T-helper 1 cell treated with Interleukin-12 subunit alpha and Interleukin-12 subunit beta and Interleukin-4 antibody, amounts not matched to agents 30 μg/mL and 1 μg/mL, for 36 hours (primary cell): ENCODE measurements at regions not wholly inside any gene's neighbourhood (a gene's known extent, or its start where the extent isn't known, plus 50 kb on each side); places are given as distances from the start of the nearest gene placed in this dataset.
"Not testable (repeated sequence)": the region's sequence is repeated elsewhere in the genome, so short reads cannot be mapped to it uniquely, and the experiment has no call there.

Source experiments
- H3K27ac Mint-ChIP-seq: one replicate; pipeline ENCODE4 v1.8.0; 2021; ENCODE audit warnings: mild to moderate bottlenecking, mixed read lengths
- H3K27me3 Mint-ChIP-seq: one replicate; pipeline ENCODE4 v1.8.0; 2021; ENCODE audit warnings: low read depth, mixed read lengths
- H3K36me3 Mint-ChIP-seq: one replicate; pipeline ENCODE4 v1.8.0; 2021; ENCODE audit warnings: low read depth, mixed read lengths
- H3K4me1 Mint-ChIP-seq: one replicate; pipeline ENCODE4 v1.8.0; 2021; ENCODE audit warnings: low read depth, mixed read lengths
- H3K4me3 Mint-ChIP-seq: one replicate; pipeline ENCODE4 v1.8.0; 2021; ENCODE audit warnings: mild to moderate bottlenecking, moderate library complexity, mixed read lengths
- H3K9me3 Mint-ChIP-seq: one replicate; pipeline ENCODE4 v1.8.0; 2021; ENCODE audit warnings: mixed read lengths

- not testable (repeated sequence) for H3K27me3 Mint-ChIP-seq, H3K36me3 Mint-ChIP-seq, H3K4me3 Mint-ChIP-seq, H3K27ac Mint-ChIP-seq, H3K4me1 Mint-ChIP-seq, H3K9me3 Mint-ChIP-seq
Measured at GRCh38 chr9:30107134-30107533, 2277.3 kb upstream of the ACO1 start.

- Mint-ChIP-seq H3K27ac (no peak overlapping the region), H3K4me1 (no peaks in the 10 kb centered on the region), H3K27me3 (no peaks in the 10 kb centered on the region), H3K36me3 (no peaks in the 10 kb centered on the region), H3K4me3 (no peak overlapping the region), H3K9me3 (peaks cover 5% of the 10 kb centered on the region)
Measured at GRCh38 chr9:30116673-30117217, 2267.7 kb upstream of the ACO1 start.

DNA sequence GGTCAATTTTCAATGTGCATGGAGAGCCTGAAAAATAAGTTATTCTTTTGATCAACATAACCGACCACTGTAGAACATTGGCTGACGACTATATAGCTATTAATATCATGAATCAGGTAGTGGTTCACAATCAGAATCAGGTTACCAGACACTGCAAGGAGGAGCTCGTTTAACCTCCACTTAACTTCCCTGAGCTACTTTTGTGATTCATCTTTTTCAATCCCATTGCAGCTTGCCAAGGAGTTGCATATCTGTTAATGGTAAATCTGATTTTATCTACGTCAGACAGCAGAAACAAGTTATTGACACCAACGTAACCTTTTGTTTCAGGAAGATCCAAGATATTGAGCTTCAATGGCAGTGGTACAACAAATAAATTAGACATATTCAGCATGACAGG, 2263.8 kb upstream of the ACO1 start:
- H3K4me3 Mint-ChIP-seq = no peak overlapping the region
- H3K27ac Mint-ChIP-seq = no peak overlapping the region
- no peaks in the 10 kb centered on the region for H3K4me1 Mint-ChIP-seq
- H3K36me3 Mint-ChIP-seq = no peaks in the 10 kb centered on the region
- H3K27me3 Mint-ChIP-seq = no peaks in the 10 kb centered on the region
- peaks cover under 1% of the 10 kb centered on the region for H3K9me3 Mint-ChIP-seq

DNA sequence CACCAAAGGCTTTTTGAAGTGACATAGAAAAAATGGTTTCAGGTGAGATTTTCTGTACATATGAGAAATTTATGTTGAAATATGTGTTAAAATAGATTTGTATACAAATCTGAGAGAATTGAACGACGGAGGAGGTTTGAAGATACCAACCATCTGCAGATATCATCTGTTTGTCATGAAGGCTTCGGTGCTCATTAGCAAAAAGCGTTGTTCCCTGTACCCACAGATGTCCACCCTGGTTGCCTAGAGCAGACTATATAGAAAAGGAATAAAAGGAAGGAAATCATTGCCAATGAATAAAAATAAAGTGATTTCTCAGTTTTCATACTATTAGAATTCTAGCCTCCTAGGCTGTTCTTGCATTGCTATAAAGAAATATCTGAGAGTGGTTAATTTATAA, 2262.8 kb upstream of the ACO1 start:
- Mint-ChIP-seq H3K36me3 (no peaks in the 10 kb centered on the region), H3K4me3 (no peak overlapping the region), H3K4me1 (no peaks in the 10 kb centered on the region), H3K27me3 (no peaks in the 10 kb centered on the region), H3K27ac (no peak overlapping the region), H3K9me3 (no peaks in the 10 kb centered on the region)

GRCh38 chr9:30125881-30126280, 2258.6 kb upstream of the ACO1 start:
- no peak overlapping the region for H3K27ac Mint-ChIP-seq
- no peaks in the 10 kb centered on the region for H3K9me3 Mint-ChIP-seq
- H3K4me1 Mint-ChIP-seq = no peaks in the 10 kb centered on the region
- no peaks in the 10 kb centered on the region for H3K27me3 Mint-ChIP-seq
- H3K36me3 Mint-ChIP-seq = no peaks in the 10 kb centered on the region
- no peak overlapping the region for H3K4me3 Mint-ChIP-seq

DNA sequence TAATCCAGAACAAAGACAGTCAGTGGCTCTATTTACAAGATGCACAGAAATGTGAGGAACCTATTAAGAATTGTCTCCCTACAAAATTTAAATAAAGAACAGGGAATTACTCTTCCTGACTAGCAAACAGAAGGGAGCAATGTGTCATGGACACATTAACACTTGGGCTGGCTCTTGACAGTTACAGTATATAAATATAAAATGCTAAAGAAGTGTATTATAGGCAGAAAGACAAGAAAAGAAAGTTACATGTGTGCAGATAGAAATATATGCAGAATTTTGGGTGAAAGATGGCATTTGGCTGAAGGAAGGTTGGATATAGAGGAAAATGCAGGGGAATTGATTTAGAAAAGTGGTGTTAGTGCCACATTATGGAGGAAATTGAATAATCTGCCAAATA, 2257.1 kb upstream of the ACO1 start:
- no peak overlapping the region for H3K4me3 Mint-ChIP-seq
- no peaks in the 10 kb centered on the region for H3K9me3 Mint-ChIP-seq
- H3K4me1 Mint-ChIP-seq = no peaks in the 10 kb centered on the region
- H3K27me3 Mint-ChIP-seq = no peaks in the 10 kb centered on the region
- H3K27ac Mint-ChIP-seq = no peak overlapping the region
- H3K36me3 Mint-ChIP-seq = no peaks in the 10 kb centered on the region

DNA sequence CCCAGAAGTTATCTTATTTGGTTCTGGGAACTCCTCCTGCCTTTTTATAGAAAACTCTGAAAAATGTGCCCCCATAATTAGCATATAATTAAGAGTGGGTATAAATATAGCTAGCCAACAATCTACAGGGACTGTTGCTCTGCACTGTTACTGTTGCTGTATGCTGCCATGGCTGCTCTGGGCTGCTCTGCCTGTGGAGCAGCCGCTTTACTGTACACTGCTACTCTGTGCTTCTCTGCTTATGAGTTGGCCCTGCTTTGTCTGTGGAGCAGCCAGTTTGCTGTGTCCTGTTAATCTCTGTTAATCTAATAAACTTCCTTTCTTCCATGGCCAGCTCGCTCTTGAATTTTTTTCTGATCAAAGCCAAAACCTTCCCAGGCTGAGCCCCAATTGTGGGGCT, 2244.0 kb upstream of the ACO1 start:
- no peaks in the 10 kb centered on the region for H3K9me3 Mint-ChIP-seq
- no peaks in the 10 kb centered on the region for H3K27me3 Mint-ChIP-seq

DNA sequence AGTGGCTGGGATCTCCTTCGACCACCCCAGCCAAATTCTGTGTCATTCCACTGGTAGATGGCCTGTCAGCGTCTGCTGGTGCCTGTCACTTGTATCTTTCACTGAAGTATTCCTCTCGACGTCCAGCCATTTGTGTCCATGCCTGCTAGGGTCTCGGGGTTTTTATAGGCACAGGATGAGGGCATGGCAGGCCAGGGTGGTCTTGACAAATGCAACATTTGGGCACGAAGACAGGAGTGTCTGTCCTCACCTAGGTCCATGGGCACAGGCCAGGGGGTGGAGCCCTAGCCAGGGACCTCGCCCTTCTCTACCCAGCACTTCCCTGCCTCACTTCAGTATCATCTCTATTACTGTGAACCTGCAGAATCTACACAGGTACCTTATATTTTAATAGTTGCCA, 2223.9 kb upstream of the ACO1 start:
- Mint-ChIP-seq H3K4me3 (no peak overlapping the region), H3K27ac (no peak overlapping the region), H3K4me1 (no peaks in the 10 kb centered on the region), H3K27me3 (no peaks in the 10 kb centered on the region), H3K9me3 (no peaks in the 10 kb centered on the region), H3K36me3 (no peaks in the 10 kb centered on the region)

More for the DNA sequence above, 2244.0 kb upstream of the ACO1 start:
- Mint-ChIP-seq H3K4me3 (no peak overlapping the region), H3K27ac (no peak overlapping the region), H3K4me1 (no peaks in the 10 kb centered on the region), H3K36me3 (no peaks in the 10 kb centered on the region)

GRCh38 chr9:30172206-30172605, 2212.2 kb upstream of the ACO1 start:
- H3K9me3 Mint-ChIP-seq = peaks cover 1% of the 10 kb centered on the region
- no peaks in the 10 kb centered on the region for H3K4me1 Mint-ChIP-seq

DNA sequence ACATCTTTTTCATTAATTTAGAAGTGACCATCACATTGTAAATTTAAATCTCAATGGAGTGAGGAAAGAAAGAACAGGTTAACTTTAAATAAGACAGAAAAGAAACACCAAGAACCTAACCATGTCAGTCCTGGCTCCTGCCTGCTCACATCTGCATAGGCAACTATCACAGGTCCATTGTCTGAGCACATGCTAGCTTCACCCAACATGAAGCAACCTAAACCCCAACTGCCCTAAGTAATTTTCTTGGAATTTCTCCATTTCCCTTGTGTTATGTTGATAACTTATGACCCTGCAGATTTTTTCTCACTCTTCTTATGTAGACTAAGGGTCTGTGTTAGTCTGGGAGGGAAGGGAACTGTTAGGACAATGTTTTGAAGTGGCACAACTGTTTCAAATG, 2205.8 kb upstream of the ACO1 start:
- Mint-ChIP-seq H3K4me1 (no peaks in the 10 kb centered on the region), H3K27ac (no peak overlapping the region), H3K4me3 (no peak overlapping the region), H3K36me3 (no peaks in the 10 kb centered on the region), H3K27me3 (no peaks in the 10 kb centered on the region), H3K9me3 (no peaks in the 10 kb centered on the region)

More at GRCh38 chr9:30172206-30172605, 2212.2 kb upstream of the ACO1 start:
- Mint-ChIP-seq H3K27me3 (no peaks in the 10 kb centered on the region), H3K4me3 (no peak overlapping the region), H3K27ac (no peak overlapping the region), H3K36me3 (no peaks in the 10 kb centered on the region)

- Mint-ChIP-seq H3K4me1 (no peaks in the 10 kb centered on the region), H3K36me3 (no peaks in the 10 kb centered on the region), H3K27me3 (no peaks in the 10 kb centered on the region), H3K4me3 (no peak overlapping the region), H3K9me3 (peaks cover 17% of the 10 kb centered on the region), H3K27ac (no peak overlapping the region)
Measured at GRCh38 chr9:30193421-30193820, 2191.0 kb upstream of the ACO1 start.

DNA sequence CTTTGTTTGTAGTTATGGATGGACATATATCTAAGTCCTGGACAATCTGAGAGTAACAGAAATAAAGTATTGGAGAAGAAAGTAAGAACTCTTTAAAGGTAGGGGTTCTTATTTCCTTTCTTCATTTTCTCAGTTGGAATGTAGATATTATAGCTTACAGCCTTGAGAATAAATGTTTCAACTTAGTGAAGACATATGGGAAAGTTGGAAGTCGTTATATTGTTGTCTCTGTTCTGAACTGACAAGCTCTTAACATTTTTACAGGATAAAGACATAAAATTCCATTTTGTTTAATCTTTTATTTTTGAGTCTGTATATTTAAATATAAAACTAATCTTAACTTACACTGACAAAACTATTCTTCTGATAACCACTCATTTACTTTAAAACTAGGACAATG, 2187.5 kb upstream of the ACO1 start:
- Mint-ChIP-seq H3K36me3 (no peaks in the 10 kb centered on the region), H3K4me1 (no peaks in the 10 kb centered on the region)

GRCh38 chr9:30197453-30197852, 2187.0 kb upstream of the ACO1 start:
- Mint-ChIP-seq H3K4me1 (no peaks in the 10 kb centered on the region), H3K27ac (no peak overlapping the region), H3K27me3 (no peaks in the 10 kb centered on the region), H3K9me3 (peaks cover 13% of the 10 kb centered on the region), H3K36me3 (no peaks in the 10 kb centered on the region), H3K4me3 (no peak overlapping the region)

More for the DNA sequence above, 2187.5 kb upstream of the ACO1 start:
- H3K9me3 Mint-ChIP-seq = peaks cover 13% of the 10 kb centered on the region
- H3K27me3 Mint-ChIP-seq = no peaks in the 10 kb centered on the region
- no peak overlapping the region for H3K27ac Mint-ChIP-seq
- H3K4me3 Mint-ChIP-seq = no peak overlapping the region

DNA sequence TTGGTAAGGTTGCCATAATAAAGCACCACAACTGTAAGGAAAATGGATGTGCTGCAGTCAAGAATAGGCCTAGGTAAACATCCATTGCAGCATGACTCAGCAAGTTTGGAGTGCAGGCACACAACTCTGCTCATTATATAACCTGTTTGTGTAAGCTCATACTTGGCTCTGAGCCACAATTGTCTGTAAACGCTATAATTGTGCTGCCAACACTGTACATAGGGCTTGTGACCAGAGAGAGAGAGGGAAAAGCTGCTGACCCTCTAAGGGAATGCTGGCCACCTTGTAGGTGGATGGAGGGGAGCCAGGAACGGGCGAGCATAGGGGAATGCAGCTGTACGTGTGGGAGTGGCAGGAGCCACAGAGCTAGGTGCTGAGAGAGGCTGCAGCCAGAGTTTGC, 2186.5 kb upstream of the ACO1 start:
- H3K4me1 Mint-ChIP-seq = no peaks in the 10 kb centered on the region
- H3K27me3 Mint-ChIP-seq = no peaks in the 10 kb centered on the region
- H3K9me3 Mint-ChIP-seq = peaks cover 13% of the 10 kb centered on the region
- H3K36me3 Mint-ChIP-seq = no peaks in the 10 kb centered on the region
- no peak overlapping the region for H3K4me3 Mint-ChIP-seq
- no peak overlapping the region for H3K27ac Mint-ChIP-seq

DNA sequence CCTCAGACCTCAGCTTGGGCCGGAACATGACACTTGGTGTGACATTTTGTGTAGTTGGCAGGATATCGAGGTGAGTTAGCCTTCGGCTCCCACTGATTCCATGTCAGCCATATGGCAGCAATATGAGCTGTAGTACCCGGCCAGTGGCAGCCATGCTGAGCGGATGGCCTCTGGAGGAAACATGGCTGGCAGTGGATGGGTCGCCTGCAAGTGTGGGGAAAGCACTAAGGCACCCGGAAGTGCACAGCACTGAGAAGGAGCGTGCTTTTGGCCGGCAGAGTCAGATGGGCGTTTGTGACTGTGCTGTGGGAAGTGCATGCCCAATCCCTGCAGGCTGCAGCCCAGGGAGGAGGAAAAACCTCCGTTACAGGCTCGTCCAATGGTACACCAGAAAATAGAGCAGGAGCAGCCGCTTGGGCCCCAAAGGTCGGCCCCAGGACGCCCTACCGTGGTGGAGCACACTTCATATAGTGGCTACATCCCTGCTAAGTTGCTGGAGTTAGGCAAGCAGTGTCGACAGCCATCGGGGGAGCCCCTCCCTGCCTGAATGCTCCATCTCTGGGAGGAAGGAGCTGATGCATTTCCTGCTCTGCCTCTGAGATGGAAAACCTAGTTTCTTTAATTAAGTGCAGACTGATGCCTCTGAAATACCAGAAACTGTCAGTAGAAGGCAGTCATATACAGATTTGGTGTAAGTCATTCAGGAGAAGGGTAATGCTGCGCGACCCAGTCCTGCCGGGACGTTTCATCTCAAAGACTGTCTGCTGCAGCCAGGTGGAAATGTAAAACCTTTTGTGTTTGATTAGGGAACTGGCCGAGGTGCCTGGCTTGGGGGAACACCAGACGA, 2185.8 kb upstream of the ACO1 start:
- H3K4me1 Mint-ChIP-seq = no peaks in the 10 kb centered on the region
- H3K9me3 Mint-ChIP-seq = peaks cover 13% of the 10 kb centered on the region
- no peak overlapping the region for H3K27ac Mint-ChIP-seq
- H3K27me3 Mint-ChIP-seq = no peaks in the 10 kb centered on the region
- H3K4me3 Mint-ChIP-seq = no peak overlapping the region
- H3K36me3 Mint-ChIP-seq = no peaks in the 10 kb centered on the region
